ENCODE measurements at regions not wholly inside any gene's neighbourhood (a gene's known extent, or its start where the extent isn't known, plus 50 kb on each side); places are given as distances from the start of the nearest gene placed in this dataset. TPM values are rescaled to one million over a fixed set of nuclear protein-coding genes. Genes with fewer than 3 reads are reported as not detected.

Small RNA genes in the stretch of these regions (small RNA-seq; reads per million reads assigned to genes)
- not detected for gene AC073530.2
